ENCODE measurements at regions not wholly inside any gene's neighbourhood (a gene's known extent, or its start where the extent isn't known, plus 50 kb on each side); places are given as distances from the start of the nearest gene placed in this dataset.

DNA sequence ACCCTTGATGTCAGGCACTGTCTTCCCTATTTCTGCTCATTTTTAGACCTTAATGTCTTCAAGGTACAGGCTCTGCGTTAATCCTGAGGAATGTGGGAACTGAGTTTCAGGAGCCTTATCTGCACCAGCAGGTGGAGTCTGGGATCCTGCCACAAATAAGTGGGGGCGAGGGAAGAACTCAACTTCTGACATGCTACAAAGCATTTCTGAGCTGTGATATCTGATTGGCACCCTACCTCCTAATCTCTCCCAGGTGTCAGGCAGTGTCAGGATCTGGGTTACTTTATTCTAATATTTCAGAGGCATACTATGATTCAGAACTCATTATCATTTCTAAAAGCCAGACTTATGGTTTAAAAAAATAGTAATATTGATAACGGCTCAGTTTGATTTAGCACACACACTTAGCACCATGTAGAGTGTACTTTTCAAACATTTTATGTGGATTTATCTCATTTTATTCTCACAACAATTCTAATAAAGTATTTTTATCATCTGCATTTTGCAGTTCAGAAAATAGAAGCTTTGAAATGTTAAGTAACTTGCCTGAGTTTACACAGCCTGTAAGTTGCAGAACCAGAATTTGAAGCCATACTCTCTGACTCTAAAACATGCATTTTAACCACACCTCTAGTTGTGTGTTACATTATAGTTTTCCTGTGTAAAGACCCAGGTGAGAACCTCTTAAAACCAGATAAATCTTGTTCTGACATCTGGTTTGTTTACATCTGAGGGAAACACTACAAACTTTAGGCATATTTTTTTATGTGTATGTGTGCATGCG, 358.6 kb downstream of the TDRD3 start:
- Histone ChIP-seq H3K27me3 (ENCODE audit: control insufficient read depth, insufficient read depth, low read length, poor library complexity, severe bottlenecking) (no peaks in the 10 kb centered on the region), H3K9ac (ENCODE audit: extremely low read depth, low read length, poor library complexity, severe bottlenecking) (peak overlapping the region; percentile 1), H3K27ac (ENCODE audit: low read depth, low read length) (no peak overlapping the region), H3K4me3 (ENCODE audit: low read length) (peak overlapping the region; percentile 20), H3K9me3 (ENCODE audit: control insufficient read depth, low read length) (no peaks in the 10 kb centered on the region), H3K4me1 (ENCODE audit: control insufficient read depth, insufficient read depth, low read length) (peaks cover 26% of the 10 kb centered on the region), H3K36me3 (ENCODE audit: control insufficient read depth, insufficient read depth, low read length) (no peaks in the 10 kb centered on the region)
- peak; percentile 68 for DNase-seq
- peak overlapping the region; percentile 87 for H3K27ac Mint-ChIP-seq
- no peaks in the 10 kb centered on the region for H3K9me3 Mint-ChIP-seq
- peaks cover 57% of the 10 kb centered on the region for H3K4me1 Mint-ChIP-seq
- peak overlapping the region; percentile 9 for H3K4me3 Mint-ChIP-seq
- no peaks in the 10 kb centered on the region for H3K36me3 Mint-ChIP-seq (ENCODE audit: low read depth)
- no peaks in the 10 kb centered on the region for H3K27me3 Mint-ChIP-seq (ENCODE audit: insufficient read depth)
- WGBS, 2 experiments (ENCODE audit: insufficient coverage in 1 of 2, insufficient read length in 1 of 2) = 68 to 100% methylated on average over 1 to 4 of the region's 4 CpGs
- peak; percentile 68 for TF ChIP-seq CTCF (conservative IDR thresholded peaks at IDR 0.05)

DNA sequence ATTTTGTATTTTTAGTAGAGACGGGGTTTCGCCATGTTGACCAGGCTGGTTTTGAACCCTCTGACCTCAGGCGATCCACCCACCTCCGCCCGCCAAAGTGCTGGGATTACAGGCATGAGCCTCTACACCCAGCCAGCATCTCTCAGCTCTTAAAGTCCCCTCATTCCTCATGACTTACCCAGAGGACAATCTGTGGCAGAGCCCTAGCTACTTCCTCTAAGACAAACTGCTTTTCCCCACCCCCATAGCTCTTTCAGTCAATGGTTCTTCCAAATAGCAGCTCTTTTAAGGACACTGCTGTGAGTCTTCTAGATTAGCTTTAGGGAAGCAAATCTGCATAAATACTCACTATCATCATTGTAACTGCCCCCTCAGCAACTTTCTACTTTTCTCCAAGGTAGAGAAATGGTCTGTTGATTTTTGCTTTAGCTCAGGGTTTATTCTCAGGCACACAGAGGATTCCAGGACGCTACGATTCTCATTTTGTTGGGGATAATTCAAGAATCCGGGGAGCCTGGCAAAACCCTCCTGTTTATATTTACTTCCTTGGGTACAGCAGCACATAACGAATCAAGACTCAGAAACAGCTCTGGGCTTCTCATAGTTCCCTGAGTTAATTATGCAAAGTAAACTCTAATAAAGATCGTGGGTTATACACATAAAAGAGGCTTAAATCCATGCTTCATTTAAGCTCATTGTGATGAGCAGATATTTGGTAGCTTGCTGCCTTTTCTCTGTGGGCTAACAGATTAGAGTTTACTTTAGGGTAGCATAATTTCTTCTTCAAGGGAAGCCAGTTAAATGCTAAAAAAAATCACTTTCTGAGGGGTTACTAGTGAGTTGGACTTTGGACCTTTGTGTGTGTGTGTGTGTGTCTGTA, 357.4 kb downstream of the TDRD3 start:
- Histone ChIP-seq H3K9me3 (ENCODE audit: control insufficient read depth, low read length) (no peaks in the 10 kb centered on the region), H3K27ac (ENCODE audit: low read depth, low read length) (no peak overlapping the region), H3K9ac (ENCODE audit: extremely low read depth, low read length, poor library complexity, severe bottlenecking) (peak overlapping the region; percentile 14), H3K4me1 (ENCODE audit: control insufficient read depth, insufficient read depth, low read length) (peaks cover 20% of the 10 kb centered on the region), H3K36me3 (ENCODE audit: control insufficient read depth, insufficient read depth, low read length) (no peaks in the 10 kb centered on the region), H3K27me3 (ENCODE audit: control insufficient read depth, insufficient read depth, low read length, poor library complexity, severe bottlenecking) (no peaks in the 10 kb centered on the region), H3K4me3 (ENCODE audit: low read length) (peak overlapping the region; percentile 20)
- no peak for TF ChIP-seq CTCF (conservative IDR thresholded peaks at IDR 0.05)
- Mint-ChIP-seq H3K9me3 (no peaks in the 10 kb centered on the region), H3K4me1 (peaks cover 49% of the 10 kb centered on the region), H3K36me3 (ENCODE audit: low read depth) (no peaks in the 10 kb centered on the region), H3K27ac (peak overlapping the region; percentile 87), H3K27me3 (ENCODE audit: insufficient read depth) (no peaks in the 10 kb centered on the region), H3K4me3 (peak overlapping the region; percentile 9)
- 79 to 97% methylated on average over 4 to 10 of the region's 10 CpGs for WGBS, 2 experiments (ENCODE audit: insufficient coverage in 1 of 2, insufficient read length in 1 of 2)
- peak; percentile 61 for DNase-seq

DNA sequence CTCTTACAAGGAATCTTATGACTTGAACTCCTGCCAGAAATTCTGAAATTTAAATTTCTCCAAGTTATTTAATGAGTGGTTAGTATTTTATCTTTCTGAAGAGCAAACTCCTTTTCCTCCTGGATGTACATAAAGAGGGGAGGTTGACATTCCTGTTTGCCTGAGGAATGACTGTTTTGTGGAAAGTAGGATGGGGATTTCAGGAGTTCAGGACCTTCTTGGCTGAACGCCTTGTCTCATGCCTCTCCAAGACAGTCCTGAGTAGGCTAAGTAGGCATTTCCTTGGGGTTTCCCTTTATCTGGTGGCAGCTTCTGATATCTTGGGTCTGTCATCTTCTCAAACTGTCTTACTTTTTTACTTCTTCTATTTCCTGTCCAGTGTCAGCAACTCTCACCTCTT, 356.6 kb downstream of the TDRD3 start:
- peaks cover 47% of the 10 kb centered on the region for H3K4me1 Mint-ChIP-seq

More for the DNA sequence above, 356.6 kb downstream of the TDRD3 start:
- H3K36me3 ChIP-seq (ENCODE audit: control insufficient read depth, insufficient read depth, low read length) = no peaks in the 10 kb centered on the region
- 92 to 100% methylated on average over 1 of the region's 1 CpG for WGBS, 2 experiments (ENCODE audit: insufficient coverage in 1 of 2, insufficient read length in 1 of 2)
- no peaks in the 10 kb centered on the region for H3K9me3 ChIP-seq (ENCODE audit: control insufficient read depth, low read length)
- H3K9me3 Mint-ChIP-seq = no peaks in the 10 kb centered on the region
- TF ChIP-seq CTCF (conservative IDR thresholded peaks at IDR 0.05) = no peak
- no peak overlapping the region for H3K9ac ChIP-seq (ENCODE audit: extremely low read depth, low read length, poor library complexity, severe bottlenecking)
- no peak overlapping the region for H3K27ac ChIP-seq (ENCODE audit: low read depth, low read length)
- H3K27me3 ChIP-seq (ENCODE audit: control insufficient read depth, insufficient read depth, low read length, poor library complexity, severe bottlenecking) = no peaks in the 10 kb centered on the region
- H3K4me1 ChIP-seq (ENCODE audit: control insufficient read depth, insufficient read depth, low read length) = peaks cover 15% of the 10 kb centered on the region
- DNase-seq = no peak
- no peaks in the 10 kb centered on the region for H3K36me3 Mint-ChIP-seq (ENCODE audit: low read depth)
- peak overlapping the region; percentile 53 for H3K27ac Mint-ChIP-seq
- no peak overlapping the region for H3K4me3 ChIP-seq (ENCODE audit: low read length)
- H3K27me3 Mint-ChIP-seq (ENCODE audit: insufficient read depth) = no peaks in the 10 kb centered on the region
- H3K4me3 Mint-ChIP-seq = no peak overlapping the region

Data from endodermal cell (in vitro differentiated cells).